Bronchial epithelial cell (primary cell): ENCODE measurements at regions not wholly inside any gene's neighbourhood (a gene's known extent, or its start where the extent isn't known, plus 50 kb on each side); places are given as distances from the start of the nearest gene placed in this dataset.
A peak's percentile ranks its signal among the peaks of the same experiment; 100 is the strongest.

Source experiments
- DNase-seq: peaks from one replicate; pipeline ENCODE4 v3.0.0-alpha.2; 2010; ENCODE audit warnings: low read depth
- FAIRE-seq: peaks from 2 replicates; lab custom pipeline; 2011; peaks lifted over from hg19 to GRCh38; lab: Jason Lieb, UNC
- H3K27me3 ChIP-seq: 2 replicates; pipeline ENCODE4 v1.5.1; 2011; ENCODE audit warnings: low read length; ENCODE audit not compliant: control insufficient read depth, insufficient read depth
- H3K36me3 ChIP-seq: 2 replicates; pipeline ENCODE4 v1.5.1; 2011; ENCODE audit warnings: low read length; ENCODE audit not compliant: control insufficient read depth, insufficient read depth
- H3K4me3 ChIP-seq: 2 replicates; pipeline ENCODE4 v1.5.1; 2011; ENCODE audit warnings: mild to moderate bottlenecking, low read depth, low read length, control low read depth
- TF ChIP-seq, protein P1 (sequence below): IDR thresholded peaks from 2 replicates; pipeline ENCODE4 v1.5.1; 2011; ENCODE audit warnings: mild to moderate bottlenecking, moderate library complexity, low read length, control low read depth, inconsistent platforms; ENCODE audit not compliant: insufficient read depth, severe bottlenecking

DNA sequence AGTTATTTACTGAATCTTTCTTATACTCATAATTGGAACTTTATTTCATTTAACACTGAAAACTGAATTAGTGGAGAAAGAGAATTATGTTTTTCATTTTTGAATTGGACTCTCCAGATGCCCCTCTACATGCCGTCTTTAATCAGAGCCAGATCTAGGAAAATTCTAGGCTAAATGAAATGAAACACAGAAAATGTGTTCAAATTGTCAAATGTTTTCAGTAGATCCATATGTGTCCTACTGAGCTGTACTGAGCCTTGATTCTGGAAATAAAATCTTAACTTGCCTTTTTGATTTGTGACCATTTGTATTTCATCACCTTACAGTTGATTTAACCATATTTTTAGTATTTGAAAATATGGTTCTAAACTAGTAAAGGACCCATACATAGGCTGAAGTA lies 64.0 kb upstream of the GK2 start:
- DNase-seq (no peak), FAIRE-seq (no peak)
- no peak overlapping the region for H3K4me3 ChIP-seq
- TF ChIP-seq, protein P1, sequence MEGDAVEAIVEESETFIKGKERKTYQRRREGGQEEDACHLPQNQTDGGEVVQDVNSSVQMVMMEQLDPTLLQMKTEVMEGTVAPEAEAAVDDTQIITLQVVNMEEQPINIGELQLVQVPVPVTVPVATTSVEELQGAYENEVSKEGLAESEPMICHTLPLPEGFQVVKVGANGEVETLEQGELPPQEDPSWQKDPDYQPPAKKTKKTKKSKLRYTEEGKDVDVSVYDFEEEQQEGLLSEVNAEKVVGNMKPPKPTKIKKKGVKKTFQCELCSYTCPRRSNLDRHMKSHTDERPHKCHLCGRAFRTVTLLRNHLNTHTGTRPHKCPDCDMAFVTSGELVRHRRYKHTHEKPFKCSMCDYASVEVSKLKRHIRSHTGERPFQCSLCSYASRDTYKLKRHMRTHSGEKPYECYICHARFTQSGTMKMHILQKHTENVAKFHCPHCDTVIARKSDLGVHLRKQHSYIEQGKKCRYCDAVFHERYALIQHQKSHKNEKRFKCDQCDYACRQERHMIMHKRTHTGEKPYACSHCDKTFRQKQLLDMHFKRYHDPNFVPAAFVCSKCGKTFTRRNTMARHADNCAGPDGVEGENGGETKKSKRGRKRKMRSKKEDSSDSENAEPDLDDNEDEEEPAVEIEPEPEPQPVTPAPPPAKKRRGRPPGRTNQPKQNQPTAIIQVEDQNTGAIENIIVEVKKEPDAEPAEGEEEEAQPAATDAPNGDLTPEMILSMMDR, result no peak
- no peaks in the 10 kb centered on the region for H3K36me3 ChIP-seq
- no peaks in the 10 kb centered on the region for H3K27me3 ChIP-seq

GRCh38 chr4:79471309-79471708 lies 63.3 kb upstream of the GK2 start:
- FAIRE-seq (no peak), DNase-seq (no peak)
- TF ChIP-seq, protein P1, result no peak
- no peaks in the 10 kb centered on the region for H3K27me3 ChIP-seq
- no peaks in the 10 kb centered on the region for H3K36me3 ChIP-seq
- H3K4me3 ChIP-seq, result no peak overlapping the region

- TF ChIP-seq, protein P1, result no peak
- H3K36me3 ChIP-seq, result no peaks in the 10 kb centered on the region
- no peak overlapping the region for H3K4me3 ChIP-seq
- FAIRE-seq, result no peak
- peak; percentile 0 for DNase-seq
- H3K27me3 ChIP-seq, result no peaks in the 10 kb centered on the region
Measured at GRCh38 chr4:79467246-79467932, 59.4 kb upstream of the GK2 start.

- H3K36me3 ChIP-seq, result no peaks in the 10 kb centered on the region
- DNase-seq (no peak), FAIRE-seq (no peak)
Measured at GRCh38 chr4:79466621-79467020, 58.6 kb upstream of the GK2 start.

More at GRCh38 chr4:79466621-79467020, 58.6 kb upstream of the GK2 start:
- Histone ChIP-seq H3K27me3 (no peaks in the 10 kb centered on the region), H3K4me3 (no peak overlapping the region)
- TF ChIP-seq, protein P1, result no peak
